ENCODE measurements at regions not wholly inside any gene's neighbourhood (a gene's known extent, or its start where the extent isn't known, plus 50 kb on each side); places are given as distances from the start of the nearest gene placed in this dataset.
"Not testable (repeated sequence)": the region's sequence is repeated elsewhere in the genome, so short reads cannot be mapped to it uniquely, and the experiment has no call there.

GRCh38 chr10:57113545-57113944 lies 752.5 kb upstream of the ZWINT start:
- no peak for DNase-seq

- DNase-seq: no peak
Observed at GRCh38 chr10:57102236-57102635, 741.2 kb upstream of the ZWINT start.

DNA sequence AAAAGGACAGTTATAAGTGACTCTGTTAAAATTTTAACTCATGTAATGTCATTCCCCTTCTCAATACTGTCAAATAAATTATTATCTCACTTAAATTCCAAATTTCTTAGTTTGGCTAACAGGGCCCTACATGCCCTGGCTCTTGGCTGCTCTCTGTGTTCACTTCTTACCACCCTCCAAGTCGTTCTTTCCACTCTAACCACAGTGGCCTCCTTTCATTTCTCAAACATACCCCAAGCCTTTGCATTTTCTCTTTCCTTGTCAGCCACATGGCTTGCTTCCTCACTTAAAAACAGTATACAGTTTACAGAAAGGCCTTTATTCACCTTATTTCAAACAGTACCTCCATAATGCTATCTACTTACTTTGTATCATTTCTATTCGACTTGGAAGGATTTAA lies 737.1 kb upstream of the ZWINT start:
- no peak for DNase-seq

GRCh38 chr10:57096044-57096443 lies 735.0 kb upstream of the ZWINT start:
- DNase-seq: no peak

DNA sequence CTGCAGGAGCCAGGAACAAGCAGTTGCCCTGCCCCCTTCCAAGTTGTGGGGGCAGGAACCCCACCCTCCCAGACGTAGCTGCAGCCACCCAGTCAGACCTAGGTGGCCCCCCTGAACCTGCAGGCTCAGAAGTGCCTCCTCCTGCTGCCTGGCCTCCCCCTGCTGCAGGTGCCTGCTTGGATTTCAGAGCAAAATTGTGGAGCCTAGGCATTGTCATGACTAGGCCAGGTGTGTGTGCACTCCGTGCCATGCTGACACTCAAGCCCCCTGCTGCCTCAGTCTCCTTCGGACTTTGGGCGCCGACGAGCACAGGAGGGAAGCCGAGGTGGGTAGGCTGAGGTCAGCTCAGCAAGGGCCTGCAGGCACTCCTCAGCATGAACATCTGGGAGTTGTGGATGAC lies 733.9 kb upstream of the ZWINT start:
- no peak for DNase-seq

DNA sequence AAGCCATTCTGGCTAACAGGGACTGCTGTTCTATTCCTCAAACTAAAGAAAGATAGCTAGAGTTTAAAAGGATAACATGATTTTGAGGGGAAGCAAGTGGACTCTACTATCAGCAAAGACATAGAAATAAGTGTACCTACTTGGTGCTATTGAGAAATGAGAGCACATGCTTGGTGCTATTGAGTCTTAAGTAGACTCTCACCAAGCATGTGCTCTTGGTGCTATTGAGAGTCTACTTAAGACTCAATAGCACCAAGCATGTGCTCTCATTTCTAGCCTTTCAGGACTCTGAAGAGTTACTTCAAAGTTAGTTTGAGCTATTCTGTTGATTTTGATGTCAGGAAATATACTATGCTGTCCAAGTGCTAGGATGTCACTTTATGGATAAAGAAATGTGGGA lies 733.0 kb upstream of the ZWINT start:
- DNase-seq: no peak

DNA sequence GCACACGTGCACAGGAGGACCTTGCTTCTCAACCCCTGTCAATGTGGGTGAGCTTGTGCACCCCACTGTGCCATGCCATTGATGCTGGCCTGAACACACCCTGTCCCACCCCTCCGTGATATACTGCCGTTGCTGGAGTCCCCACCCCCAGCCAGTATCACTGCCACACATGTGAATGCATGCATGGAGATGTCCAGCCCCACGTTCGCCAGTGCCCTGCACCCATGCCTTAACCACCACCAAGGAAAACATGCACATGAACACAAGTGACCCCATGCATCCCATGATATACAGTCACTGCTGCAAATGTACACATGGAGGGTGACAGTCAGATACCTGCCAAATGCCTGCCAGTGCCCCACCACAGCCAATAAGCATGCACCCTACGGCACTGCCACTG lies 692.5 kb upstream of the ZWINT start:
- DNase-seq: no peak

GRCh38 chr10:57049096-57049495 lies 688.0 kb upstream of the ZWINT start:
- DNase-seq: no peak

GRCh38 chr10:57038531-57038930 lies 677.5 kb upstream of the ZWINT start:
- no peak for DNase-seq

DNA sequence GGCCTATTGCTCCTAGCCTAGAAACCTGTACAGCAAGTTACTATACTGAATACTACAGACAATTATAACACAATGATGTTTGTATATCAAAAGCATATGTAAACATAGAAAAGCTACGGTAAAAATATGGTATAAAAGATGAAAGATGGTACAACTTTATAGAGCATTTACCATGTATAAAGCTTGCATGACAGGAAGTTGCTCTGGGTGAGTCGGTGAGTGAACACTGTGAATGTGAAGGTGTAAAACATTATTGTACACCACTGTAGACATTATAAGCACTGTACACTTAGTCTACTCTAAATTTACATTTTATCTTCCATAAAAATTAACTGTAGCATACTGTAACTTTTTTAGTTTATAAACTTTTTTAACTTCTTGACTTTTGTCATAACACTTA lies 674.3 kb upstream of the ZWINT start:
- DNase-seq: no peak

DNA sequence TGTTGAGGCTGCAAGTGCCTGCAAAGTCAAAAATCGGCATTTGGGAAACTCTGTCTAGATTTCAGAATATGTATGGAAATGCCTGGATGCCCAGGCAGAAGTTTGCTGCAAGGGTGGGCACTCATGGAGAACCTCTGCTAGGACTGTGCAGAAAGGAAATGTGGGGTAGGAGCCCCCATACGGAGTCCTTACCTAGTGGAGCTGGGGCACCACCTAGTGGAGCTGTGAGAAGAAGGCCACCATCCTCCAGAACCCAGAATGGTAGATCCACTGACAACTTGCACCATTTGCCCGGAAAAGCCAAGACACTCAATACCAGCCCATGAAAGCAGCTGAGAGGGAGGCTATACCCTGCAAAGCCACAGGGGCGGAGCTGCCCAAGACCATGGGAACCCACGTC lies 671.2 kb upstream of the ZWINT start:
- DNase-seq: not testable (repeated sequence)

GRCh38 chr10:57031346-57031745 lies 670.3 kb upstream of the ZWINT start:
- DNase-seq: no peak

DNA sequence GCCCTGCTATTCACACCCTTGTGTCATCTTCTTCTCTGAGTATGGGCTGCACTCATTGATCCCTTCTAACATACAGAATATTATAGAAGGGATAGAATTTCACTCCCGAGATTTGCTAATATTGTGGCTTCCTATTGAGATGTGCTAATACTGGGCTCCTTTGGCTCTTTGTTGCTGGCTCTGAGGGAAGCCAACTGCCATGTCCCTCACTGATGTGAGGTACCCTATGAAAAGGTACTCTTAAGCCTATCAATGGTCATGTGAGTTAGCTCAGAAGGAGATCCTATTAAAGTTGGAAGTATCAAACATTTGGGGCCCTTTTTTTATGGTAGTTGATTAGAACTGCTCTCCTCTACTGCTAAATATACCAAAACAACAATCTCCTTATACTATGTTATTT lies 665.2 kb upstream of the ZWINT start:
- no peak for DNase-seq

GRCh38 chr10:57023626-57024025 lies 662.6 kb upstream of the ZWINT start:
- no peak for DNase-seq

GRCh38 chr10:57018452-57018851 lies 657.4 kb upstream of the ZWINT start:
- DNase-seq: no peak

DNA sequence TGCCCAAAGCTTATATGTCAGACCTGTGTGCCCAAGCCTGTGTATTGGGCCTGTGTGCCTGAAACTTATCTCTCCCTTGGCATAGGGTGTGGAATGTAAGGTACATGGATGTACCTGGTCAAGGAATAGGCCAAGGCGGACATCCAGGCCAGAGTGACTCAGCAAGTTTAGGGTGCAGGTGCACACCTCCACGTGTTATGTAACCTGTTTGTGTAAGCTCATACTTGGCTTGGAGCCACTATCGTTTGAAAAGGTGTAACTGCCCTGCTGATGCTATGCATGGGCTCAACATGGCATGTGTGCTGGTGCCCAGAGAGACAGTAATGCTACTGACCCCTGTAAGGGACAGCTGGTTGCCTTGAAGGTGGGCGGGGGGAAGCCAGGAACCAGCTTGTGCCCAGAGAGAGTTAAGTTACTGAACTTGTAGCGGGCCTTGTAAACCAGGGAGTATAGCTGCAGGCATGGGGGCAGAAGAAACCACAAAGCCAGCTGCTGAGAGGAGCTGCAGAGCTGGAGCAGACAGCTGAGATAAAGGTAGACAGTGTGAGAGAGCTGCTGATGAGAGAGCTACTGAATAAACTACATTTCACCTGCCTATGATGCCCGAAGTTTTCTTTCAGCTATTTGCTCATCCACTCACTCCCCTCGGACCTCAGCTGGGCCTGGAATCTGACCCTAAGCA lies 656.4 kb upstream of the ZWINT start:
- DNase-seq: no peak

GRCh38 chr10:57015595-57016318 lies 654.7 kb upstream of the ZWINT start:
- DNase-seq: no peak

DNA sequence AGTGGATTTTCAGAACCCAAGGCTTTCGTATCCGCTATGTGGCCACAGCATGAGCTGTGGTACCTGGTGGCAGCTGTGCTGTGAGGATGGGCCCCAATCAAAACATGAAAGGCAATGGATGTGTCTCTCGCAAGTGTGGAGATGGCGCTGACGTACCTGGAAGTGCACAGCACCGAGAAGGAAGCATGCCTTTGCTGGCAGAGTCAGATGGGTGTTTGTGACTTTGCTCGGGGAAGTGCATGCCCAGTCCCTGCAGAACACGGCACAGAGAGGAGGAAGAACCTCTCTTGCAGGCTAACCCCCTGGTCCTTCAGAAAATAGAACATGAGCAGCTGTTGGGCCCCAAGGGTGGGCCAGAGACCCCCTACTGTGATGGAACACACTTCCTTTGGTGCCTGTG lies 654.1 kb upstream of the ZWINT start:
- no peak for DNase-seq

DNA sequence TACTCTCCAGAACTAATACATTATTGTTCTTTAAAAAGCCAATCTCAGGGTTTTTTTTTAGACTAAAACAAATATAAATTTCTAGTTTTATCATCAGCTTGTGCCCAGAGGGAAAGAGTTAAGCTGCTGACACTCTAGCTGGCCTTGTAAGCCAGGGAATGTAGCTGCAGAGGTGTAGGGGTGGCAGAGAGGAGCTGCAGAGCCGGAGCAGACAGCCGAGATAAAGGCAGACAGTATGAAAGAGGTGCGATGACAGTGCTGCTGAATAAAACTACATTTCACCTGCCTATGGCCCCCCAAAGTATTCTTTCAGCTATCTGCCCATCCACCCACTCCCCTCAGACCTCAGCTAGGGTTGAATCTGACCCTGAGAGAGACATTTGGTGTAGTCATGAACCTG lies 653.7 kb upstream of the ZWINT start:
- no peak for DNase-seq

- no peak for DNase-seq
Observed at GRCh38 chr10:57008189-57008588, 647.1 kb upstream of the ZWINT start.

DNA sequence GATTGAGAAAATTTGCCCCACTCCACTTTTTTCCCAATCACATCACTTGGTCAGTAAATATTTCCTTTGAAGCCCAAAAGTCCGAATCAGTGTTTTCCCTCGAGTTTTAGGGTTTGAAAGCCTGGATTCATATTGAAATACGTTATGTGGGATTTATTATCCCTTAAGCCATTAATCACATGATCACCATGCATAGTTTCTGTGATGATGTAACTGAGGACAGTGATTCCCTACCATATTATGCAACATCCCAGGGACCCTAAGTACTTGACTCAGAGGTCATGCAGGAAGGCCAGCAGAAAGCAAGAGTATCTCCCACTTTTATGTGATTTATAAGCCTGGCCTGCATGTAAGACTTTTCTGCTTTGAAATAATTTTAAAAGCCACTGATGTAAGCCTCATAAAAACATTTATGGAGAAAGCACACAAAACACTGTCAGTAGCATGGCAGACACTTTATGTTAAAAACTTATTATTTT lies 630.6 kb upstream of the ZWINT start:
- no peak for DNase-seq

DNA sequence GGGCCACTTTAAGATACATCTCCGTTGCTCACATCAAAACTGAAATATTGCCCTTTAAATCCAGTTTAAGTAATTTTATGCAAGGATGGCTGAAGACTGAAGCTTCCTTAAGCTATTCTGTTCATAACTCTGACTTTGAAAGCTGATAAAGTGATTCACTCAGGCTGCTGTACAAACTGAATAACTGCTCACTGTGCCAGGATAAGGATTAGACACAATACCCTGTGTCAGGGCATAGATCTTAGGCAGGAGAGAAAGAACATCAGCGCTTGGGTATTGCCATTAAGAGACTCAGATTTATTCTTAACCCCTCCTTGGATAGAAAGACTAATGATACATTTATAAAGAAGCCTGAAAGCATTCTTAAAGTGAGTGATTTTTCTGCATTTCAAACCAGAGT lies 614.5 kb upstream of the ZWINT start:
- DNase-seq: no peak

DNA sequence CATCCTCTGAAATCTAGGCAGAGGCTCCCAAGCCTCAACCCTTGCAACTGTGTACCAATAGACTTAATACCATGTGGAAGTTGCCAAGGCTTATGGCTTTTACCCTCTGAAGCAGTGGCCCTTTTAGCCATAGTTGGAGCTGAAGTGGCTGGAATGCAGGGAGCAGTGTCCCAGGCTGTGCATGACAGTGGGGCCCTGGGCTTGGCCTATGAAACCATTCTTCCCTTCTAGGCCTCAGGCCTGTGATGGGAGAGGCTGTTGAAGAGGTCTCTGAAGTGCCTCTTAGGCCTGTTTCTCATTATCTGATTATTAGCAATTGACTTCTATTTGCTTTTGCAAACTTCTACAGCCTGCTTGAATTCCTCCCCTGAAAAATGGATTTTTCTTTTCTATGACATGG lies 612.7 kb upstream of the ZWINT start:
- no peak for DNase-seq

DNA sequence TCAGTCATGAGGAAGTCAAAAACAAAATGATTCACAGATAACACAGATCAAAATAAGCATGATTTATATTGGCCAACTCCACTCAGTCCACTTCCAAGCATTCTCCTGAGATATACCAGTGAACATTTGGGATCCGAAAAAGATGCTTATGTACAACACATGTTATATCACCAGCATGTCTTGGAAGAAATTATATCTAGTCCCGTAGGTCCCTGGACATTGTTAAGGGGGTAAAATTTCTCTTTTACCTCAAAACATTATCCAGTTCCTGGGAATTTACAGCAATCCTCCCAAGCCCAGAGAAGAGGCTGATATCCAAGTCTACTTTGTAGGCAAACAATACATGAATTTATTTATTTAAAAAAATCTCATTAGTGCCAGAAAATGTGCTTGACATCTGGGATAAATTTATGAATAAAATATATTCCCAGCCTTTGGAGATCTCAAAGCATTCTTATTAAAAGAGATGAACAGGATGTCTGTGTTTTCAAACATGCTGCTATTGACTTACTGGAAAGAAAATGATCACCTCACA lies 582.2 kb upstream of the ZWINT start:
- DNase-seq: no peak

- no peak for DNase-seq
Observed at GRCh38 chr10:56934515-56934914, 573.5 kb upstream of the ZWINT start.

All from activated CD4-positive, alpha-beta T cell treated with anti-CD3 and anti-CD28 coated beads, Interleukin-2, amount 50 U/mL, for 48 hours (primary cell).